SK-N-SH (cell line): ENCODE measurements at regions not wholly inside any gene's neighbourhood (a gene's known extent, or its start where the extent isn't known, plus 50 kb on each side); places are given as distances from the start of the nearest gene placed in this dataset.

ENCODE experiments used
- CTCF ChIA-PET: fragments of 300-600, 350-600 bp; formaldehyde crosslinking; extraction: SDS; loops from one replicate; lab custom pipeline; 2021; lab: Yijun Ruan, JAX
- POLR2A ChIA-PET: fragments of 350-600 bp; sonication (Branson Sonifier 250); formaldehyde crosslinking; extraction: SDS; loops from one replicate; lab custom pipeline; 2020; ENCODE audit warnings: antibody characterized with exemption, inconsistent platforms; lab: Yijun Ruan, JAX
- DNase-seq: peaks from one replicate; pipeline ENCODE4 v3.0.0; 2012
- H2AFZ ChIP-seq: fragments of 200-600 bp; sonication (generic); 2 replicates; pipeline ENCODE4 v1.8.1; 2016; ENCODE audit warnings: antibody characterized with exemption, mild to moderate bottlenecking, low read depth
- H3F3A ChIP-seq: fragments of 200-600 bp; sonication (generic); replicated peaks from 2 replicates; pipeline ENCODE3; 2016; ENCODE audit warnings: antibody characterized with exemption, mild to moderate bottlenecking; ENCODE audit not compliant: insufficient read depth
- H3K27ac ChIP-seq, 2 experiments: fragments of 200-500 bp in 1 of 2; fragments of 200-600 bp in 1 of 2; sonication (Bioruptor generic) in 1 of 2; sonication (generic), shearing (Covaris generic) in 1 of 2; 2 replicates each; pipeline versions ENCODE4 v1.5.1 to v1.6.1; 2014 to 2016; ENCODE audit warnings: low read depth in 2 of 2, inconsistent platforms in 1 of 2, low read length in 1 of 2, mild to moderate bottlenecking in 1 of 2, mixed read lengths in 1 of 2
- H3K27me3 ChIP-seq: fragments of 200-600 bp; sonication (generic), shearing (Covaris generic); 2 replicates; pipeline ENCODE4 v1.6.1; 2016; ENCODE audit warnings: mixed run types; ENCODE audit not compliant: insufficient read depth
- H3K36me3 ChIP-seq, 2 experiments: fragments of 200-500 bp in 1 of 2; fragments of 200-600 bp in 1 of 2; sonication (Bioruptor generic) in 1 of 2; sonication (generic) in 1 of 2; replicated peaks in 1 of 2; 2 replicates each; pipeline versions ENCODE3 to v1.5.1; 2014 to 2016; ENCODE audit warnings: low read length in 1 of 2, mild to moderate bottlenecking in 1 of 2; ENCODE audit not compliant: insufficient read depth in 2 of 2, control insufficient read depth in 1 of 2
- H3K4me1 ChIP-seq, 2 experiments: fragments of 200-500 bp in 1 of 2; fragments of 200-600 bp in 1 of 2; sonication (Bioruptor generic) in 1 of 2; sonication (generic), shearing (Covaris generic) in 1 of 2; 2 replicates each; pipeline versions ENCODE4 v1.5.1 to v1.6.1; 2014 to 2016; ENCODE audit warnings: low read depth in 1 of 2, low read length in 1 of 2, mixed run types in 1 of 2; ENCODE audit not compliant: insufficient read depth in 2 of 2, control insufficient read depth in 1 of 2
- H3K4me2 ChIP-seq: fragments of 200-600 bp; sonication (generic), shearing (Covaris generic); 2 replicates; pipeline ENCODE4 v1.6.1; 2017; ENCODE audit warnings: mixed run types
- H3K4me3 ChIP-seq, 2 experiments: fragments of 200-500 bp in 1 of 2; fragments of 200-600 bp in 1 of 2; sonication (Bioruptor generic) in 1 of 2; sonication (generic), shearing (Covaris generic) in 1 of 2; 2 replicates each; pipeline versions ENCODE4 v1.5.1 to v1.8.1; 2014 to 2016; ENCODE audit warnings: low read depth in 2 of 2, inconsistent platforms in 1 of 2, low read length in 1 of 2, mild to moderate bottlenecking in 1 of 2, mixed read lengths in 1 of 2, moderate library complexity in 1 of 2
- H3K79me2 ChIP-seq: fragments of 200-600 bp; sonication (generic); 2 replicates; pipeline ENCODE4 v1.8.1; 2017; ENCODE audit warnings: mild to moderate bottlenecking; ENCODE audit not compliant: insufficient read depth
- H3K9ac ChIP-seq: fragments of 200-600 bp; sonication (generic); 2 replicates; pipeline ENCODE4 v1.6.1; 2017; ENCODE audit warnings: mixed run types
- H3K9me2 ChIP-seq: fragments of 200-600 bp; sonication (generic); 2 replicates; pipeline ENCODE4 v1.6.1; 2017; ENCODE audit warnings: mixed run types
- H3K9me3 ChIP-seq: fragments of 200-600 bp; sonication (generic); 2 replicates; pipeline ENCODE4 v1.6.1; 2017; ENCODE audit warnings: mixed run types, mild to moderate bottlenecking, moderate library complexity
- H4K20me1 ChIP-seq: fragments of 200-600 bp; sonication (generic); 2 replicates; pipeline ENCODE4 v1.6.1; 2017; ENCODE audit warnings: mild to moderate bottlenecking, mixed run types; ENCODE audit not compliant: insufficient read depth
- CHD2 ChIP-seq: fragments of 150-350 bp; IDR thresholded peaks from 2 replicates; pipeline ENCODE4 v1.6.1; 2018; ENCODE audit warnings: low read length; ENCODE audit not compliant: partially characterized antibody
- EP300 ChIP-seq, 2 experiments: IDR thresholded peaks; 2 replicates each; pipeline versions ENCODE4 v1.4.0 to v1.6.1; 2012; ENCODE audit warnings: borderline replicate concordance in 1 of 2, low read depth in 1 of 2, low read length in 1 of 2
- FOSL2 ChIP-seq: IDR thresholded peaks from 2 replicates; pipeline ENCODE4 v1.4.0; 2012; ENCODE audit warnings: low read depth, mild to moderate bottlenecking, moderate library complexity, borderline replicate concordance
- FOXJ3 ChIP-seq: sonication (generic); formaldehyde crosslinking; IDR thresholded peaks from 2 replicates; pipeline ENCODE4 v1.5.1; 2020; ENCODE audit warnings: mild to moderate bottlenecking, missing genetic modification reagents
- FOXM1 ChIP-seq: IDR thresholded peaks from 2 replicates; pipeline ENCODE4 v1.4.0; 2012; ENCODE audit warnings: low read depth, mild to moderate bottlenecking
- GABPA ChIP-seq: IDR thresholded peaks from 2 replicates; pipeline ENCODE4 v1.4.0; 2012; ENCODE audit warnings: low read depth, mild to moderate bottlenecking
- GATA2 ChIP-seq: sonication (generic); formaldehyde crosslinking; IDR thresholded peaks from 2 replicates; pipeline ENCODE4 v1.5.0; 2020; ENCODE audit warnings: mild to moderate bottlenecking, missing genetic modification reagents
- JUND ChIP-seq: IDR thresholded peaks from 2 replicates; pipeline ENCODE4 v1.4.0; 2012
- POLR2AphosphoS5 ChIP-seq: IDR thresholded peaks from 2 replicates; pipeline ENCODE4 v1.6.1; 2012; ENCODE audit warnings: low read depth, low read length
- RAD21 ChIP-seq: IDR thresholded peaks from 2 replicates; pipeline ENCODE4 v1.6.1; 2012; ENCODE audit warnings: mild to moderate bottlenecking, low read length
- REST ChIP-seq: IDR thresholded peaks from 2 replicates; pipeline ENCODE4 v1.6.1; 2012; ENCODE audit warnings: mild to moderate bottlenecking, low read depth, low read length, moderate library complexity
- RXRA ChIP-seq: IDR thresholded peaks from 2 replicates; pipeline ENCODE4 v1.4.0; 2012; ENCODE audit warnings: low read depth, mild to moderate bottlenecking, borderline replicate concordance
- SIN3A ChIP-seq: IDR thresholded peaks from 2 replicates; pipeline ENCODE4 v1.6.1; 2012; ENCODE audit warnings: low read depth, mild to moderate bottlenecking, low read length, moderate library complexity, borderline replicate concordance
- SMC3 ChIP-seq: IDR thresholded peaks from 2 replicates; pipeline ENCODE4 v1.6.1; 2012; ENCODE audit warnings: low read depth, low read length, improper control_type of control experiment
- TAF1 ChIP-seq: IDR thresholded peaks from 2 replicates; pipeline ENCODE4 v1.6.1; 2012; ENCODE audit warnings: low read depth, mild to moderate bottlenecking, low read length, moderate library complexity, borderline replicate concordance
- TCF12 ChIP-seq: IDR thresholded peaks from 2 replicates; pipeline ENCODE4 v1.4.0; 2012
- TEAD4 ChIP-seq: IDR thresholded peaks from 2 replicates; pipeline ENCODE4 v1.4.0; 2012; ENCODE audit warnings: mild to moderate bottlenecking, borderline replicate concordance; ENCODE audit not compliant: insufficient read depth
- ZBTB33 ChIP-seq: IDR thresholded peaks from 2 replicates; pipeline ENCODE4 v1.4.0; 2012; ENCODE audit warnings: low read depth, borderline replicate concordance
- WGBS: methylation state at CpG from one replicate; pipeline ENCODE4 v1.1.6; 2017; ENCODE audit warnings: low lambda C conversion rate; 5-methylcytosine and 5-hydroxymethylcytosine counted together
- TF ChIP-seq, protein P1 (sequence below): IDR thresholded peaks from 2 replicates; pipeline ENCODE4 v1.4.0; 2012; ENCODE audit warnings: low read depth, borderline replicate concordance
- TF ChIP-seq, protein P2 (sequence below): IDR thresholded peaks from 2 replicates; pipeline ENCODE4 v1.4.0; 2012; ENCODE audit warnings: low read depth

GRCh38 chr2:241924069-241924908 is 54.8 kb downstream of the RTP5 start:
- H3F3A ChIP-seq, result no peaks in the 10 kb centered on the region
- DNase-seq, result no peak
- no peak overlapping the region for H3K4me3 ChIP-seq
- no peak overlapping the region for H3K27ac ChIP-seq
- no peaks in the 10 kb centered on the region for H3K9me2 ChIP-seq
- H3K79me2 ChIP-seq, result no peaks in the 10 kb centered on the region
- ChIA-PET POLR2A (no interaction called here), CTCF (interaction anchor here (1.3 to 2.5 kb wide), 2 partner anchors 9 to 27 kb away, joined by 4 to 9 read pairs; no protein-coding TSS in a partner anchor)
- no peak overlapping the region for H3K4me2 ChIP-seq
- H3K36me3 ChIP-seq, result no peaks in the 10 kb centered on the region
- H3K9ac ChIP-seq, result no peak overlapping the region
- no peaks in the 10 kb centered on the region; a peak in 1 of 4 replicates for H3K4me1 ChIP-seq
- H2AFZ ChIP-seq, result no peak overlapping the region
- H4K20me1 ChIP-seq, result no peaks in the 10 kb centered on the region
- no peaks in the 10 kb centered on the region for H3K9me3 ChIP-seq
- TF ChIP-seq FOXJ3 (CRISPR knock-in tag), result no peak
- TF ChIP-seq TEAD4, result no peak
- no peak for TF ChIP-seq FOXM1
- TF ChIP-seq, protein P1, sequence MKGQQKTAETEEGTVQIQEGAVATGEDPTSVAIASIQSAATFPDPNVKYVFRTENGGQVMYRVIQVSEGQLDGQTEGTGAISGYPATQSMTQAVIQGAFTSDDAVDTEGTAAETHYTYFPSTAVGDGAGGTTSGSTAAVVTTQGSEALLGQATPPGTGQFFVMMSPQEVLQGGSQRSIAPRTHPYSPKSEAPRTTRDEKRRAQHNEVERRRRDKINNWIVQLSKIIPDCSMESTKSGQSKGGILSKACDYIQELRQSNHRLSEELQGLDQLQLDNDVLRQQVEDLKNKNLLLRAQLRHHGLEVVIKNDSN, result no peak
- TF ChIP-seq SMC3, result no peak
- TF ChIP-seq FOSL2, result no peak
- TF ChIP-seq JUND, result no peak
- TF ChIP-seq, protein P2, sequence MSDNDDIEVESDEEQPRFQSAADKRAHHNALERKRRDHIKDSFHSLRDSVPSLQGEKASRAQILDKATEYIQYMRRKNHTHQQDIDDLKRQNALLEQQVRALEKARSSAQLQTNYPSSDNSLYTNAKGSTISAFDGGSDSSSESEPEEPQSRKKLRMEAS, result no peak
- TF ChIP-seq GATA2 (CRISPR knock-in tag), result no peak
- TF ChIP-seq TAF1, result no peak
- TF ChIP-seq POLR2AphosphoS5, result no peak
- TF ChIP-seq ZBTB33, result no peak
- TF ChIP-seq SIN3A, result no peak
- no peaks in the 10 kb centered on the region for H3K27me3 ChIP-seq
- WGBS, result 72% methylated on average over 11 of the region's 11 CpGs

DNA sequence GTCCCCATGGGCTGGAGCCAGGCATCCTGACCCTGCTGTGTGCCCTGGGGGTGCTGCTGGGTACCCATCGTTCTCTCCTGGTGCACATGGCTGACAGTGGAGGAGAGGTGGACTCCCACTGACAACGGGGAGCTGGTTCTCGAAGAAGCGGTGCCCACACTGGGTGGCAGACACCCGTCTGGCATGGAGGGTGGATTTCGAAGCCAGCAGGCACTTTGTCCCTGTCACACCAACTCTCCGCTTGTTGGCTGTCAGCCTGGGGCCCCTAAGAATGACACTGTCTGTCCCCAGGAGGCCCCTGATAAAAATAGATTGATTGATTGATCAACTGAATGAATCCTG is 55.4 kb downstream of the RTP5 start:
- Histone ChIP-seq H2AFZ (no peak overlapping the region), H3K27ac (no peak overlapping the region), H3K9me3 (no peaks in the 10 kb centered on the region), H3K4me1 (no peaks in the 10 kb centered on the region; a peak in 1 of 4 replicates), H3K27me3 (no peaks in the 10 kb centered on the region), H3K79me2 (no peaks in the 10 kb centered on the region), H3K4me2 (no peak overlapping the region), H3K9me2 (no peaks in the 10 kb centered on the region), H3K4me3 (no peak overlapping the region), H3K36me3 (no peaks in the 10 kb centered on the region), H3K9ac (no peak overlapping the region), H4K20me1 (no peaks in the 10 kb centered on the region), H3F3A (no peaks in the 10 kb centered on the region)
- TF ChIP-seq, protein P2, result no peak
- TF ChIP-seq RAD21 (no peak), GABPA (no peak), SMC3 (no peak), TCF12 (no peak), RXRA (no peak), SIN3A (no peak), GATA2 (CRISPR knock-in tag) (no peak), CHD2 (no peak), REST (no peak), EP300 (IDR thresholded peaks at IDR 0.05; ENCODE audit: borderline replicate concordance in 1 of 2, low read depth in 1 of 2, low read length in 1 of 2) (no peak), FOXJ3 (CRISPR knock-in tag) (no peak)
- ChIA-PET CTCF (interaction anchor here (1.3 to 2.5 kb wide), 2 partner anchors 9 to 26 kb away, joined by 4 to 9 read pairs; no protein-coding TSS in a partner anchor), POLR2A (no interaction called here)
- DNase-seq, result no peak
- WGBS, result 96% methylated on average over 5 of the region's 7 CpGs
